HCT116 (cell line): ENCODE measurements at regions not wholly inside any gene's neighbourhood (a gene's known extent, or its start where the extent isn't known, plus 50 kb on each side); places are given as distances from the start of the nearest gene placed in this dataset.

ENCODE experiments used
- ATAC-seq: fragments of 200-7000 bp; cut with Tn5 transposase; 2 replicates; pipeline ENCODE4 v1.9.1; 2020; ENCODE audit warnings: mild to moderate bottlenecking, moderate library complexity
- BruUV-seq: library from RNA; stranded (reverse); fragments of 400-500 nt; replicated peaks from 2 replicates; lab custom pipeline; 2021; lab: Mats Ljungman, UMichigan
- CTCF ChIA-PET: fragments of 300-600 bp; sonication (Branson Sonifier 250); formaldehyde crosslinking; loops from one replicate; lab custom pipeline; 2021; ENCODE audit warnings: antibody characterized with exemption; lab: Charles Lee
- POLR2A ChIA-PET: fragments of 300-600, 350-600 bp; sonication (Branson Sonifier 250); formaldehyde crosslinking; loops from one replicate; lab custom pipeline; 2021; ENCODE audit warnings: antibody characterized with exemption; lab: Charles Lee
- RAD21 ChIA-PET, 2 experiments: fragments of 300-600 bp; sonication (Branson Sonifier 250); formaldehyde crosslinking; loops; one replicate each; lab custom pipeline; 2023; ENCODE audit warnings: low total read pairs in 2 of 2; ENCODE audit not compliant: uncharacterized antibody in 2 of 2, unreplicated experiment in 2 of 2, low non-redundant PET in 1 of 2; lab: Charles Lee
- DNase-seq: peaks from one replicate; pipeline ENCODE4 v3.0.0-alpha.2; 2010; ENCODE audit warnings: low read depth, low spot score
- H2AFZ ChIP-seq: fragments of 200-600 bp; shearing (Covaris generic), sonication (generic); 2 replicates; pipeline ENCODE4 v1.6.1; 2017; ENCODE audit warnings: low read depth, mixed run types, mixed read lengths, antibody characterized with exemption, low read length; ENCODE audit not compliant: poor library complexity, severe bottlenecking
- H3K27ac ChIP-seq: 2 replicates; pipeline ENCODE4 v1.5.1; 2012; ENCODE audit warnings: low read depth, low read length
- H3K27me3 ChIP-seq: fragments of 200-600 bp; sonication (generic); 2 replicates; pipeline ENCODE4 v1.6.1; 2016; ENCODE audit warnings: mixed run types, low read length, mixed read lengths; ENCODE audit not compliant: insufficient read depth
- H3K36me3 ChIP-seq, 2 experiments: fragments of 200-500 bp in 1 of 2; fragments of 200-600 bp in 1 of 2; sonication (Bioruptor generic) in 1 of 2; sonication (generic) in 1 of 2; 2 replicates each; pipeline versions ENCODE4 v1.5.1 to v1.6.1; 2014 to 2016; ENCODE audit warnings: low read length in 2 of 2, inconsistent platforms in 1 of 2, mixed read lengths in 1 of 2, mixed run types in 1 of 2; ENCODE audit not compliant: insufficient read depth in 2 of 2, control insufficient read depth in 1 of 2
- H3K4me1 ChIP-seq, 2 experiments: fragments of 200-600 bp in 1 of 2; sonication (generic) in 1 of 2; 2 replicates each; pipeline versions ENCODE4 v1.5.1 to v1.6.1; 2012 to 2017; ENCODE audit warnings: low read length in 2 of 2, inconsistent platforms in 1 of 2, mild to moderate bottlenecking in 1 of 2, mixed read lengths in 1 of 2, mixed run types in 1 of 2, moderate library complexity in 1 of 2; ENCODE audit not compliant: insufficient read depth in 2 of 2, control insufficient read depth in 1 of 2
- H3K4me2 ChIP-seq: fragments of 200-600 bp; sonication (generic); 2 replicates; pipeline ENCODE4 v1.6.1; 2017; ENCODE audit warnings: mixed run types, low read length, mixed read lengths
- H3K4me3 ChIP-seq, 2 experiments: fragments of 200-600 bp in 1 of 2; sonication (generic) in 1 of 2; replicated peaks in 1 of 2; 2 replicates each; pipeline ENCODE4 v1.5.1; 2011 to 2016; ENCODE audit warnings: low read length in 2 of 2, control low read depth in 1 of 2, low read depth in 1 of 2, mild to moderate bottlenecking in 1 of 2, mixed read lengths in 1 of 2, mixed run types in 1 of 2
- H3K79me2 ChIP-seq: fragments of 200-600 bp; sonication (generic); 2 replicates; pipeline ENCODE4 v1.6.1; 2017; ENCODE audit warnings: mild to moderate bottlenecking, mixed run types, low read length, moderate library complexity, mixed read lengths; ENCODE audit not compliant: insufficient read depth
- H3K9ac ChIP-seq: fragments of 200-600 bp; sonication (generic); 2 replicates; pipeline ENCODE4 v1.6.1; 2016; ENCODE audit warnings: low read length, mixed read lengths
- H3K9me2 ChIP-seq: fragments of 200-600 bp; sonication (generic), shearing (Covaris generic); 2 replicates; pipeline ENCODE4 v1.6.1; 2017; ENCODE audit warnings: mixed run types, mild to moderate bottlenecking, moderate library complexity; ENCODE audit not compliant: insufficient read depth
- H3K9me3 ChIP-seq, 2 experiments: fragments of 200-500 bp in 1 of 2; fragments of 200-600 bp in 1 of 2; sonication (Bioruptor generic) in 1 of 2; sonication (generic) in 1 of 2; 2 replicates each; pipeline ENCODE4 v1.6.1; 2014 to 2017; ENCODE audit warnings: low read length in 2 of 2, mixed read lengths in 2 of 2, inconsistent platforms in 1 of 2, low read depth in 1 of 2, mild to moderate bottlenecking in 1 of 2, mixed run types in 1 of 2, moderate library complexity in 1 of 2; ENCODE audit not compliant: control insufficient read depth in 1 of 2, insufficient read depth in 1 of 2
- H4K20me1 ChIP-seq: fragments of 200-600 bp; sonication (generic), shearing (Covaris generic); 2 replicates; pipeline ENCODE4 v1.6.1; 2017; ENCODE audit warnings: mixed run types, mild to moderate bottlenecking, moderate library complexity; ENCODE audit not compliant: insufficient read depth
- CBX3 ChIP-seq: IDR thresholded peaks from 2 replicates; pipeline ENCODE4 v1.6.1; 2012; ENCODE audit warnings: low read depth
- CEBPB ChIP-seq: IDR thresholded peaks from 2 replicates; pipeline ENCODE4 v1.6.1; 2012; ENCODE audit warnings: low read depth
- EGR1 ChIP-seq: IDR thresholded peaks from 2 replicates; pipeline ENCODE4 v1.6.1; 2012; ENCODE audit warnings: low read depth
- ELF1 ChIP-seq: IDR thresholded peaks from 2 replicates; pipeline ENCODE4 v1.6.1; 2012; ENCODE audit warnings: low read depth, borderline replicate concordance
- EZH2phosphoT487 ChIP-seq: fragments of 200-600 bp; IDR thresholded peaks from 2 replicates; pipeline ENCODE4 v1.6.1; 2018; ENCODE audit warnings: antibody characterized with exemption, borderline replicate concordance
- FOSL1 ChIP-seq: IDR thresholded peaks from 2 replicates; pipeline ENCODE4 v1.6.1; 2012; ENCODE audit warnings: low read depth
- POLR2A ChIP-seq: IDR thresholded peaks from 2 replicates; pipeline ENCODE4 v1.7.0; 2011; ENCODE audit warnings: borderline replicate concordance; ENCODE audit not compliant: insufficient read depth, insufficient read length; ENCODE audit errors: extremely low read depth
- RAD21 ChIP-seq: IDR thresholded peaks from 2 replicates; pipeline ENCODE4 v1.6.1; 2012; ENCODE audit warnings: low read depth, mild to moderate bottlenecking
- SIN3A ChIP-seq: IDR thresholded peaks from 2 replicates; pipeline ENCODE4 v1.6.1; 2012; ENCODE audit warnings: low read depth
- SP1 ChIP-seq: IDR thresholded peaks from 2 replicates; pipeline ENCODE4 v1.6.1; 2012; ENCODE audit warnings: low read depth
- SRF ChIP-seq: IDR thresholded peaks from 2 replicates; pipeline ENCODE4 v1.6.1; 2012; ENCODE audit warnings: low read depth
- TCF7L2 ChIP-seq: IDR thresholded peaks from 2 replicates; pipeline ENCODE4 v1.7.0; 2011; ENCODE audit warnings: borderline replicate concordance, inconsistent platforms; ENCODE audit not compliant: insufficient read depth, insufficient read length; ENCODE audit errors: extremely low read depth
- YY1 ChIP-seq: IDR thresholded peaks from 2 replicates; pipeline ENCODE4 v1.6.1; 2011; ENCODE audit warnings: low read length, low read depth, moderate library complexity, mild to moderate bottlenecking; ENCODE audit not compliant: insufficient replicate concordance; ENCODE audit errors: extremely low read depth
- ZFX ChIP-seq: fragments of 450-650 bp; IDR thresholded peaks from 2 replicates; pipeline ENCODE4 v1.6.1; 2017
- intact Hi-C: fragments of 100-400 bp; cut with micrococcal nuclease; formaldehyde crosslinking; loops from 2 replicates; pipeline ENCODE4 v1.10.0; 2022
- TF ChIP-seq, protein P1 (sequence below), 3 experiments: fragments of 200-600 bp in 1 of 3; sonication (generic) in 1 of 3; IDR thresholded peaks in 2 of 3; conservative IDR thresholded peaks in 1 of 3; 2 replicates each; pipeline ENCODE4 v1.5.1; 2012 to 2017; ENCODE audit warnings: low read depth in 2 of 3, low read length in 2 of 3, antibody characterized with exemption in 1 of 3, borderline replicate concordance in 1 of 3, control low read depth in 1 of 3, mild to moderate bottlenecking in 1 of 3, mixed read lengths in 1 of 3, mixed run types in 1 of 3, moderate library complexity in 1 of 3; ENCODE audit not compliant: insufficient read depth in 1 of 3
- TF ChIP-seq, protein P2 (sequence below): IDR thresholded peaks from 2 replicates; pipeline ENCODE4 v1.6.1; 2012; ENCODE audit warnings: low read depth
- TF ChIP-seq, protein P3 (sequence below): IDR thresholded peaks from 2 replicates; pipeline ENCODE4 v1.6.1; 2012
- TF ChIP-seq, protein P4 (sequence below): IDR thresholded peaks from 2 replicates; pipeline ENCODE4 v1.6.1; 2012

DNA sequence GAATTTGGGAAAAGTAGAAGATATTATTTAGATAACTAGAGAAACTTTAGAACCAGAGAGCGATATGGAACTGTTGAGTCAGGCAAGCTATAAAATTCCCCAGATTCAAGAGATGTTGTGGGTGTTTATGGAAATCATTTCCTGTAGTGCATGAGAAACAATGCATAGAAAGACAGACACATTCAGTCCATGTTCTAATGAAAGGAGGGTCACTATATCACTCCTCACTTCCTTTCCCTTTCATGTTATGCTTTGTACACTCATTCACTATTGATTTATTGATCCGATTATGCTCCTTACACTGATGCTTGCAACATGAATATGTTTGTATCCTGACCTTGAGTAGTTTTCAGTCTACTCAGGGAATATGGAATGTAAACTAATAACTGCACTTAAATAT, 1459.9 kb upstream of the ALCAM start:
- no peaks in the 10 kb centered on the region for H3K4me1 ChIP-seq
- RAD21 ChIA-PET, result no interaction called here
- no peaks in the 10 kb centered on the region for H3K9me3 ChIP-seq
- POLR2A ChIA-PET, result no interaction called here
- no peaks in the 10 kb centered on the region for H3K27me3 ChIP-seq
- DNase-seq, result no peak
- no peak for TF ChIP-seq POLR2A
- no peak for TF ChIP-seq SP1
- TF ChIP-seq SRF, result no peak
- H2AFZ ChIP-seq, result peak overlapping the region; percentile 21
- no peak overlapping the region for H3K4me2 ChIP-seq
- H3K9me2 ChIP-seq, result no peaks in the 10 kb centered on the region; the same call in none of the 2 replicates
- H4K20me1 ChIP-seq, result no peaks in the 10 kb centered on the region
- no peaks in the 10 kb centered on the region for H3K79me2 ChIP-seq
- no TSS peak for BruUV-seq
- H3K36me3 ChIP-seq, result no peaks in the 10 kb centered on the region
- H3K4me3 ChIP-seq, result no peak overlapping the region
- H3K9ac ChIP-seq, result no peak overlapping the region
- ATAC-seq, result no peak
- H3K27ac ChIP-seq, result no peak overlapping the region
- intact Hi-C loops, result no loop called here
- CTCF ChIA-PET, result no interaction called here

DNA sequence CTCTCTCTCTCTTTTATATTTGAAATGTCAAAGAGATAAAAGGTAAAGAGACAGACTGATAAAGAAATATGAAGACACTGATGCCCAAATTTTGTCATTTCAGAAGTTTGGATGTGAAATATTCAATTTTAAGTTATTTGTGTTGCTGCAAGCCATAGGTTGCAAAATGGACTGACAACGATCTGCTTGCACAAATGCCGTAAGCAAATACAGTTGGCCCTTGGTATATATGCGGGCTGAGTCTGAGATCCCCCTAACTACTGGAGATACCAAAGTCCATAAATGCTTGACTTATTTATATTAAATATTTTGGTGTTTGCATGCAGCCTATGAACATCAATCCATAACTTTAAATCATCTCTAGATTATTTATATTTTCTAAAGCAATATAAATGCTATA, 1459.1 kb upstream of the ALCAM start:
- H3K27me3 ChIP-seq, result no peaks in the 10 kb centered on the region
- no peaks in the 10 kb centered on the region for H3K4me1 ChIP-seq
- DNase-seq, result no peak
- intact Hi-C loops, result no loop called here
- POLR2A ChIA-PET, result no interaction called here
- no peak overlapping the region for H3K4me3 ChIP-seq
- CTCF ChIA-PET, result no interaction called here
- ATAC-seq, result no peak
- no peaks in the 10 kb centered on the region for H3K79me2 ChIP-seq
- H3K36me3 ChIP-seq, result no peaks in the 10 kb centered on the region
- no peaks in the 10 kb centered on the region for H3K9me3 ChIP-seq
- H2AFZ ChIP-seq, result peak overlapping the region; percentile 21
- RAD21 ChIA-PET, result no interaction called here
- no peak overlapping the region for H3K4me2 ChIP-seq
- H4K20me1 ChIP-seq, result no peaks in the 10 kb centered on the region
- H3K9ac ChIP-seq, result no peak overlapping the region
- no peaks in the 10 kb centered on the region; the same call in none of the 2 replicates for H3K9me2 ChIP-seq
- no peak overlapping the region for H3K27ac ChIP-seq
- BruUV-seq, result no TSS peak
- TF ChIP-seq CBX3, result no peak
- no peak for TF ChIP-seq EZH2phosphoT487
- TF ChIP-seq CEBPB, result no peak
- TF ChIP-seq, protein P1, sequence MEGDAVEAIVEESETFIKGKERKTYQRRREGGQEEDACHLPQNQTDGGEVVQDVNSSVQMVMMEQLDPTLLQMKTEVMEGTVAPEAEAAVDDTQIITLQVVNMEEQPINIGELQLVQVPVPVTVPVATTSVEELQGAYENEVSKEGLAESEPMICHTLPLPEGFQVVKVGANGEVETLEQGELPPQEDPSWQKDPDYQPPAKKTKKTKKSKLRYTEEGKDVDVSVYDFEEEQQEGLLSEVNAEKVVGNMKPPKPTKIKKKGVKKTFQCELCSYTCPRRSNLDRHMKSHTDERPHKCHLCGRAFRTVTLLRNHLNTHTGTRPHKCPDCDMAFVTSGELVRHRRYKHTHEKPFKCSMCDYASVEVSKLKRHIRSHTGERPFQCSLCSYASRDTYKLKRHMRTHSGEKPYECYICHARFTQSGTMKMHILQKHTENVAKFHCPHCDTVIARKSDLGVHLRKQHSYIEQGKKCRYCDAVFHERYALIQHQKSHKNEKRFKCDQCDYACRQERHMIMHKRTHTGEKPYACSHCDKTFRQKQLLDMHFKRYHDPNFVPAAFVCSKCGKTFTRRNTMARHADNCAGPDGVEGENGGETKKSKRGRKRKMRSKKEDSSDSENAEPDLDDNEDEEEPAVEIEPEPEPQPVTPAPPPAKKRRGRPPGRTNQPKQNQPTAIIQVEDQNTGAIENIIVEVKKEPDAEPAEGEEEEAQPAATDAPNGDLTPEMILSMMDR (IDR thresholded peaks at IDR 0.05 in 2 of 3, conservative IDR thresholded peaks at IDR 0.05 in 1 of 3; ENCODE audit: borderline replicate concordance in 1 of 3, insufficient read depth in 1 of 3, low read depth in 2 of 3, low read length in 2 of 3), result no peak
- TF ChIP-seq EGR1, result no peak
- TF ChIP-seq YY1, result no peak
- TF ChIP-seq ZFX, result no peak
- TF ChIP-seq TCF7L2, result no peak
- TF ChIP-seq FOSL1, result no peak
- TF ChIP-seq, protein P2, sequence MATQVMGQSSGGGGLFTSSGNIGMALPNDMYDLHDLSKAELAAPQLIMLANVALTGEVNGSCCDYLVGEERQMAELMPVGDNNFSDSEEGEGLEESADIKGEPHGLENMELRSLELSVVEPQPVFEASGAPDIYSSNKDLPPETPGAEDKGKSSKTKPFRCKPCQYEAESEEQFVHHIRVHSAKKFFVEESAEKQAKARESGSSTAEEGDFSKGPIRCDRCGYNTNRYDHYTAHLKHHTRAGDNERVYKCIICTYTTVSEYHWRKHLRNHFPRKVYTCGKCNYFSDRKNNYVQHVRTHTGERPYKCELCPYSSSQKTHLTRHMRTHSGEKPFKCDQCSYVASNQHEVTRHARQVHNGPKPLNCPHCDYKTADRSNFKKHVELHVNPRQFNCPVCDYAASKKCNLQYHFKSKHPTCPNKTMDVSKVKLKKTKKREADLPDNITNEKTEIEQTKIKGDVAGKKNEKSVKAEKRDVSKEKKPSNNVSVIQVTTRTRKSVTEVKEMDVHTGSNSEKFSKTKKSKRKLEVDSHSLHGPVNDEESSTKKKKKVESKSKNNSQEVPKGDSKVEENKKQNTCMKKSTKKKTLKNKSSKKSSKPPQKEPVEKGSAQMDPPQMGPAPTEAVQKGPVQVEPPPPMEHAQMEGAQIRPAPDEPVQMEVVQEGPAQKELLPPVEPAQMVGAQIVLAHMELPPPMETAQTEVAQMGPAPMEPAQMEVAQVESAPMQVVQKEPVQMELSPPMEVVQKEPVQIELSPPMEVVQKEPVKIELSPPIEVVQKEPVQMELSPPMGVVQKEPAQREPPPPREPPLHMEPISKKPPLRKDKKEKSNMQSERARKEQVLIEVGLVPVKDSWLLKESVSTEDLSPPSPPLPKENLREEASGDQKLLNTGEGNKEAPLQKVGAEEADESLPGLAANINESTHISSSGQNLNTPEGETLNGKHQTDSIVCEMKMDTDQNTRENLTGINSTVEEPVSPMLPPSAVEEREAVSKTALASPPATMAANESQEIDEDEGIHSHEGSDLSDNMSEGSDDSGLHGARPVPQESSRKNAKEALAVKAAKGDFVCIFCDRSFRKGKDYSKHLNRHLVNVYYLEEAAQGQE, result no peak
- no peak for TF ChIP-seq ELF1
- no peak for TF ChIP-seq SIN3A
- TF ChIP-seq, protein P3, sequence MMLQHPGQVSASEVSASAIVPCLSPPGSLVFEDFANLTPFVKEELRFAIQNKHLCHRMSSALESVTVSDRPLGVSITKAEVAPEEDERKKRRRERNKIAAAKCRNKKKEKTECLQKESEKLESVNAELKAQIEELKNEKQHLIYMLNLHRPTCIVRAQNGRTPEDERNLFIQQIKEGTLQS, result no peak
- TF ChIP-seq, protein P4, sequence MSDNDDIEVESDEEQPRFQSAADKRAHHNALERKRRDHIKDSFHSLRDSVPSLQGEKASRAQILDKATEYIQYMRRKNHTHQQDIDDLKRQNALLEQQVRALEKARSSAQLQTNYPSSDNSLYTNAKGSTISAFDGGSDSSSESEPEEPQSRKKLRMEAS, result no peak
- TF ChIP-seq RAD21, result no peak
